ENCODE measurements at regions not wholly inside any gene's neighbourhood (a gene's known extent, or its start where the extent isn't known, plus 50 kb on each side); places are given as distances from the start of the nearest gene placed in this dataset.

DNA sequence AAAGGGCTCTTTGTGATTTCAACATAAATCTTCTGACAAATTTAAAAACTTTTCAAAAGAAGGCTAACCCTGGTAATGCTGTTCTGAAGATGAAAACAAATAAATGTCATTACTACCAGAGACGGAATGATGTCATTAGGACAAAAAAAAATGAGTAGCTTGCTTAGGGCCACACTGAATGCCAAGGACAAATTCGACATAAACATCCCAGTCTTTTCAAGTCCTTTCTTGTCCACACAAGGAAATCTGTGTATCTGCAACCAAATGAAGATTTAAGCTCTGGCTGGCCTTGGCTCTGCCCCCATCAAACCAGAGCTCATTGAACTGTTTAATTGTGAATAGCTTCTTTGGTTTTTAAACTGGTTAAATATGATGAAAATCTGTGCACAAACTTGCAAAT lies 592.7 kb downstream of the TLE1 start:
- no peaks in the 10 kb centered on the region for H3K27me3 Mint-ChIP-seq (ENCODE audit: low read depth)
- no peak overlapping the region for H3K27ac Mint-ChIP-seq (ENCODE audit: unreplicated experiment)
- no peaks in the 10 kb centered on the region for H3K4me1 Mint-ChIP-seq (ENCODE audit: low read depth)
- no peak for TF ChIP-seq CTCF (IDR thresholded peaks at IDR 0.05)
- no peak overlapping the region for H3K4me3 Mint-ChIP-seq (ENCODE audit: unreplicated experiment)
- no peak for DNase-seq (ENCODE audit: low spot score)
- peaks cover 5% of the 10 kb centered on the region for H3K36me3 Mint-ChIP-seq (ENCODE audit: low read depth)
- peaks cover 26% of the 10 kb centered on the region for H3K9me3 Mint-ChIP-seq (ENCODE audit: low read depth)

GRCh38 chr9:81092057-81092456 lies 597.3 kb downstream of the TLE1 start:
- no peak for TF ChIP-seq CTCF (IDR thresholded peaks at IDR 0.05)
- peaks cover 2% of the 10 kb centered on the region for H3K36me3 Mint-ChIP-seq (ENCODE audit: low read depth)

DNA sequence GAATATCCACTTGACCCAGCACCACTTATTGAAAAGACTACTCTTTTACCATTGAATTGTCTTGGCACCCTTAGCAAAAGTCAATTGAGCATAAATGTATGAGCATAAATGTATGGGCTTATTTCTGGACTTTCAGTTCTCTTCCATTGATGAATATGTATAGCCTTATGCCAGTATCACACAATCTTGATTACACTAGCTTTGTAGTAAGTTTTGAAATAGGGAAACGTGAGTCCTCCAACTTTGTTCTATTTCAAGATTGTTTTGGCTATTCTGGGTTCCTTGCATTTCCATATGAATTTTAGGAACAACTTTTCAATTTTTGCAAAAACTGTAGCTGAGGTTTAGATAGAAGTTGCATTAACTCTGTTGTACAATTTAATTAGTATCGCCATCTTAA lies 601.0 kb downstream of the TLE1 start:
- Mint-ChIP-seq H3K9me3 (ENCODE audit: low read depth) (peaks cover 10% of the 10 kb centered on the region), H3K27me3 (ENCODE audit: low read depth) (no peaks in the 10 kb centered on the region), H3K4me3 (ENCODE audit: unreplicated experiment) (no peak overlapping the region), H3K36me3 (ENCODE audit: low read depth) (no peaks in the 10 kb centered on the region), H3K4me1 (ENCODE audit: low read depth) (peaks cover 5% of the 10 kb centered on the region), H3K27ac (ENCODE audit: unreplicated experiment) (no peak overlapping the region)
- TF ChIP-seq CTCF (IDR thresholded peaks at IDR 0.05), result no peak
- DNase-seq (ENCODE audit: low spot score), result no peak

More at GRCh38 chr9:81092057-81092456, 597.3 kb downstream of the TLE1 start:
- Mint-ChIP-seq H3K4me3 (ENCODE audit: unreplicated experiment) (no peak overlapping the region), H3K9me3 (ENCODE audit: low read depth) (peaks cover 13% of the 10 kb centered on the region), H3K4me1 (ENCODE audit: low read depth) (no peaks in the 10 kb centered on the region), H3K27me3 (ENCODE audit: low read depth) (no peaks in the 10 kb centered on the region), H3K27ac (ENCODE audit: unreplicated experiment) (no peak overlapping the region)
- no peak for DNase-seq (ENCODE audit: low spot score)

GRCh38 chr9:81086416-81086815 lies 602.9 kb downstream of the TLE1 start:
- H3K4me1 Mint-ChIP-seq (ENCODE audit: low read depth), result peaks cover 21% of the 10 kb centered on the region
- H3K36me3 Mint-ChIP-seq (ENCODE audit: low read depth), result no peaks in the 10 kb centered on the region
- TF ChIP-seq CTCF (IDR thresholded peaks at IDR 0.05), result no peak
- H3K27me3 Mint-ChIP-seq (ENCODE audit: low read depth), result no peaks in the 10 kb centered on the region
- no peak overlapping the region for H3K27ac Mint-ChIP-seq (ENCODE audit: unreplicated experiment)
- no peak overlapping the region for H3K4me3 Mint-ChIP-seq (ENCODE audit: unreplicated experiment)
- no peak for DNase-seq (ENCODE audit: low spot score)
- no peaks in the 10 kb centered on the region for H3K9me3 Mint-ChIP-seq (ENCODE audit: low read depth)

- TF ChIP-seq CTCF (IDR thresholded peaks at IDR 0.05), result no peak
- H3K27me3 Mint-ChIP-seq (ENCODE audit: low read depth), result no peaks in the 10 kb centered on the region
- H3K9me3 Mint-ChIP-seq (ENCODE audit: low read depth), result no peaks in the 10 kb centered on the region
- H3K4me3 Mint-ChIP-seq (ENCODE audit: unreplicated experiment), result no peak overlapping the region
- peaks cover 21% of the 10 kb centered on the region for H3K4me1 Mint-ChIP-seq (ENCODE audit: low read depth)
- H3K27ac Mint-ChIP-seq (ENCODE audit: unreplicated experiment), result no peak overlapping the region
- H3K36me3 Mint-ChIP-seq (ENCODE audit: low read depth), result no peaks in the 10 kb centered on the region
- DNase-seq (ENCODE audit: low spot score), result no peak
These were observed 605.4 kb downstream of the TLE1 start for GRCh38 chr9:81083854-81084512.

All from chondrocyte (in vitro differentiated cells).